ENCODE measurements at regions not wholly inside any gene's neighbourhood (a gene's known extent, or its start where the extent isn't known, plus 50 kb on each side); places are given as distances from the start of the nearest gene placed in this dataset.

DNA sequence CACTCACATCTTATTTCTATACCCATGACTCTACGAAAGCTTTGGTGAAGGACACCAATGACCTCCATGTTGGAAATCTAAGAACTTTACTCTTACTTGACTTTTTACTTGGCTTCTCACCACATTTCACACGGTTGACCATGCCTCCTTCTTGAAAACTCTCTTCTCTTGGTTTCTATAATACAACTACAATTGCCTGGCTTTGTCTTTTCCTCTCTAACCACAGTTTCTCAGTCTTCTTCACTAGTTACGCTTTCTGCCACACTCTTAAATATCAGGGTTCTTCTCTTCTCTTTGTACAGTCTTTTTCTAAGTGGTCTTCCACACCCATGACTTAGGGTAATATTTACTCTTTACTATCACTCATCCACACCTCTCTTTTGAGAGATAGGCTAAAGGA lies 2079.8 kb upstream of the WWC1 start (continued):
- no peak for TF ChIP-seq ZNF276 (CRISPR knock-in tag; IDR thresholded peaks at IDR 0.05; ENCODE audit: low read depth)

DNA sequence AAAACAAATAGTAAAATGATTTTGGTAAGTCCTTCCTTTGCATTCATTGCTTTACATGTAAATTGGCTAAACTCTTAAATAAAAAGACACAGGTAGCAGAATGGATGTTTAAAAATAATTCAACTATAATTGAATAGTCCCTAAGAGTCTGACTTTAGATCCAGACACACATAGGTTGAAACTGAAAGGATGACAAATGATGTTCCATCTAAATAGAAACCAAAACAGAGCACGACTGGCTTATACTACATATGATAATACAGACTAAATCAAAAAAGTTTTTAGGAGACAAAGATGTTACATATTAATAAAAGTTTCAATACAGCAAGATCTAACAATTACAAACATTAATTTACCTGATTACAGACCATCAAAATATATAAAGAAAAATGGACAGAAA lies 2055.1 kb upstream of the WWC1 start:
- 6% methylated on average over 1 of the region's 1 CpG for WGBS (ENCODE audit: low lambda C conversion rate)
- ATAC-seq (no peak), DNase-seq (ENCODE audit: low spot score) (no peak), FAIRE-seq (no peak)
- ChIA-PET POLR2A (no interaction called here), CTCF (ENCODE audit: low intra/inter-chr PET ratio, low total read pairs) (no interaction called here)
- Histone ChIP-seq H3K36me3 (replicated peaks in 1 of 2; ENCODE audit: control insufficient read depth in 1 of 2, insufficient read depth in 2 of 2, low read length in 2 of 2) (no peaks in the 10 kb centered on the region), H2AFZ (ENCODE audit: low read length) (no peak overlapping the region), H3K4me3 (replicated peaks in 1 of 3; ENCODE audit: insufficient read depth in 1 of 3, low read depth in 2 of 3, low read length in 3 of 3) (no peak overlapping the region), H3K9ac (ENCODE audit: insufficient read depth, low read depth, low read length) (no peak overlapping the region), H3K79me2 (ENCODE audit: insufficient read depth, low read length) (no peaks in the 10 kb centered on the region), H3K4me2 (ENCODE audit: low read depth, low read length) (no peak overlapping the region), H3K27me3 (ENCODE audit: control insufficient read depth in 1 of 2, insufficient read depth in 2 of 2, low read length in 2 of 2) (no peaks in the 10 kb centered on the region), H4K20me1 (ENCODE audit: insufficient read depth, low read length) (no peaks in the 10 kb centered on the region), H3K9me3 (ENCODE audit: low read length) (peaks cover 93% of the 10 kb centered on the region), H3K4me1 (ENCODE audit: insufficient read depth, low read length) (no peaks in the 10 kb centered on the region), H3K27ac (ENCODE audit: extremely low read length, insufficient read depth, low read length) (no peak overlapping the region)
- intact Hi-C loops (cut with micrococcal nuclease; ENCODE audit: unreplicated experiment) (no loop called here), in situ Hi-C loops (cut with HindIII; ENCODE audit: extremely low pct_ligation_motif_present, low pct_unique_long_range_greater_than_20kb) (no loop called here)
- BruUV-seq (replicated peaks) = no TSS peak
- TF ChIP-seq MEF2D (CRISPR knock-in tag; IDR thresholded peaks at IDR 0.05) = no peak
- TF ChIP-seq, protein P1, sequence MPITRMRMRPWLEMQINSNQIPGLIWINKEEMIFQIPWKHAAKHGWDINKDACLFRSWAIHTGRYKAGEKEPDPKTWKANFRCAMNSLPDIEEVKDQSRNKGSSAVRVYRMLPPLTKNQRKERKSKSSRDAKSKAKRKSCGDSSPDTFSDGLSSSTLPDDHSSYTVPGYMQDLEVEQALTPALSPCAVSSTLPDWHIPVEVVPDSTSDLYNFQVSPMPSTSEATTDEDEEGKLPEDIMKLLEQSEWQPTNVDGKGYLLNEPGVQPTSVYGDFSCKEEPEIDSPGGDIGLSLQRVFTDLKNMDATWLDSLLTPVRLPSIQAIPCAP (CRISPR knock-in tag; IDR thresholded peaks at IDR 0.05; ENCODE audit: low read depth) = no peak
- no peak for TF ChIP-seq ZFP90 (CRISPR knock-in tag; IDR thresholded peaks at IDR 0.05; ENCODE audit: borderline replicate concordance)
- no peak for TF ChIP-seq FOXO1 (CRISPR knock-in tag; IDR thresholded peaks at IDR 0.05)
- no peak for TF ChIP-seq SRSF1 (optimal IDR thresholded peaks at IDR 0.05; ENCODE audit: low read depth, low read length)
- TF ChIP-seq SPEN (CRISPR knock-in tag; IDR thresholded peaks at IDR 0.05; ENCODE audit: low read depth) = no peak
- TF ChIP-seq GZF1 (CRISPR knock-in tag; IDR thresholded peaks at IDR 0.05) = no peak
- no peak for TF ChIP-seq ZNF724P (CRISPR knock-in tag; IDR thresholded peaks at IDR 0.05; ENCODE audit: borderline replicate concordance)
- TF ChIP-seq FIP1L1 (IDR thresholded peaks at IDR 0.05; ENCODE audit: borderline replicate concordance, insufficient read depth, low read depth, low read length) = no peak
